ENCODE measurements at regions not wholly inside any gene's neighbourhood (a gene's known extent, or its start where the extent isn't known, plus 50 kb on each side); places are given as distances from the start of the nearest gene placed in this dataset.
"Not testable (repeated sequence)": the region's sequence is repeated elsewhere in the genome, so short reads cannot be mapped to it uniquely, and the experiment has no call there.

DNA sequence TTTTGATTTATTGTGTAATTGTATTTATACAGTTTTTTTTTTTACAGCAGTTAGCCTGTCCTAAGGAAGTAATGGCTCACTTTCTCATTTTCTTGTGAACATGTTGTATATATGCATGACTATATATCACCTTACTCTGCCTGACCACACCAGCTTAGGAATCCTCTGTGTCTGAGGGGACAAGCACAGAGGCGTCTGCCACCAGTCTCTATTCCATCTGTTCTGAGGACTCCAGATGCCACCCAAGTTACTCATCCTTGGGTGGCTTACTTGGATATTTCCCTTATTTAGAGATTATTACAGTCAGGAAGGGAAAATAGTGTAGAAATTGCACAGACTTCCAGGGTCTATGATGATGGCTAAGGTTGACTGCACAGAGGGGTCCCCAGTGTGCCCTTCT, 256.3 kb upstream of the C9orf72 start:
- Histone ChIP-seq H3K4me3 (ENCODE audit: low read length) (no peak overlapping the region), H3K9me3 (ENCODE audit: insufficient read depth, low read depth, low read length) (no peaks in the 10 kb centered on the region), H3K4me1 (ENCODE audit: insufficient read depth, low read length) (no peaks in the 10 kb centered on the region), H3K27ac (ENCODE audit: low read length) (no peak overlapping the region), H3K36me3 (ENCODE audit: insufficient read depth, low read depth, low read length) (no peaks in the 10 kb centered on the region), H3K9ac (ENCODE audit: low read depth, low read length) (no peak overlapping the region), H3K27me3 (ENCODE audit: insufficient read depth, low read length) (no peaks in the 10 kb centered on the region)

- H3K9me3 ChIP-seq (ENCODE audit: insufficient read depth, low read depth, low read length); H3K4me3 ChIP-seq (ENCODE audit: low read length); H3K27me3 ChIP-seq (ENCODE audit: insufficient read depth, low read length); H3K9ac ChIP-seq (ENCODE audit: low read depth, low read length); H3K27ac ChIP-seq (ENCODE audit: low read length); H3K4me1 ChIP-seq (ENCODE audit: insufficient read depth, low read length); H3K36me3 ChIP-seq (ENCODE audit: insufficient read depth, low read depth, low read length): not testable (repeated sequence)
These were observed 258.8 kb upstream of the C9orf72 start for GRCh38 chr9:27832108-27832507.

- Histone ChIP-seq H3K9me3 (ENCODE audit: insufficient read depth, low read depth, low read length) (no peaks in the 10 kb centered on the region), H3K27ac (ENCODE audit: low read length) (no peak overlapping the region), H3K4me1 (ENCODE audit: insufficient read depth, low read length) (no peaks in the 10 kb centered on the region), H3K9ac (ENCODE audit: low read depth, low read length) (no peak overlapping the region), H3K4me3 (ENCODE audit: low read length) (no peak overlapping the region), H3K27me3 (ENCODE audit: insufficient read depth, low read length) (no peaks in the 10 kb centered on the region), H3K36me3 (ENCODE audit: insufficient read depth, low read depth, low read length) (no peaks in the 10 kb centered on the region)
These were observed 262.0 kb upstream of the C9orf72 start for GRCh38 chr9:27835286-27835685.

DNA sequence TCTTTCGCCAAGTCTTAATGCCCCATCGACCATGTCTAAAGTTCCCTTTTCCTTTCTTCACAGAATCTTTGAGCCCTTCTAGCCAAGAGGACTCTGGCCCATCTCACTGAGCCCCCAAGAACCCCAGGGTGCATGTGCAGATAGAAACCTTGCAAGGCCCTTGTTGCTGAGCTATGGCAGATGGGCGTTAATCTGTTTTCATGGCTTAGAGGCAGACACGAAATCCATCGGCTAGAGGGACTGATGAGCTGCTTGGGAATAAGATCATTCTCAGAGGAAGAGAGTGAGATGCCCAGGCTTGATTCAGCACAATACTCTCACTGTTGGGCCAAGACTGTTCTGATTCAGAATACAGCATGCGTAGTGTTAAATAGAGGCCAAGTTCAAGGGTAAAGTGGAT, 262.5 kb upstream of the C9orf72 start:
- Histone ChIP-seq H3K27me3 (ENCODE audit: insufficient read depth, low read length) (no peaks in the 10 kb centered on the region), H3K4me1 (ENCODE audit: insufficient read depth, low read length) (no peaks in the 10 kb centered on the region), H3K9me3 (ENCODE audit: insufficient read depth, low read depth, low read length) (no peaks in the 10 kb centered on the region), H3K27ac (ENCODE audit: low read length) (no peak overlapping the region), H3K4me3 (ENCODE audit: low read length) (no peak overlapping the region), H3K9ac (ENCODE audit: low read depth, low read length) (no peak overlapping the region), H3K36me3 (ENCODE audit: insufficient read depth, low read depth, low read length) (no peaks in the 10 kb centered on the region)

- H3K9me3 ChIP-seq (ENCODE audit: insufficient read depth, low read depth, low read length), result no peaks in the 10 kb centered on the region
- no peak overlapping the region for H3K27ac ChIP-seq (ENCODE audit: low read length)
- no peak overlapping the region for H3K9ac ChIP-seq (ENCODE audit: low read depth, low read length)
- H3K36me3 ChIP-seq (ENCODE audit: insufficient read depth, low read depth, low read length), result no peaks in the 10 kb centered on the region
- H3K4me1 ChIP-seq (ENCODE audit: insufficient read depth, low read length), result no peaks in the 10 kb centered on the region
- no peak overlapping the region for H3K4me3 ChIP-seq (ENCODE audit: low read length)
- H3K27me3 ChIP-seq (ENCODE audit: insufficient read depth, low read length), result no peaks in the 10 kb centered on the region
These were observed 263.6 kb upstream of the C9orf72 start for GRCh38 chr9:27836661-27837401.

GRCh38 chr9:27838876-27839275, 265.6 kb upstream of the C9orf72 start:
- no peak overlapping the region for H3K4me3 ChIP-seq (ENCODE audit: low read length)
- no peaks in the 10 kb centered on the region for H3K36me3 ChIP-seq (ENCODE audit: insufficient read depth, low read depth, low read length)
- H3K4me1 ChIP-seq (ENCODE audit: insufficient read depth, low read length), result no peaks in the 10 kb centered on the region
- H3K9ac ChIP-seq (ENCODE audit: low read depth, low read length), result no peak overlapping the region
- H3K27ac ChIP-seq (ENCODE audit: low read length), result no peak overlapping the region
- H3K9me3 ChIP-seq (ENCODE audit: insufficient read depth, low read depth, low read length), result no peaks in the 10 kb centered on the region
- H3K27me3 ChIP-seq (ENCODE audit: insufficient read depth, low read length), result no peaks in the 10 kb centered on the region

GRCh38 chr9:27839767-27840166, 266.5 kb upstream of the C9orf72 start:
- not testable (repeated sequence) for H3K27ac ChIP-seq (ENCODE audit: low read length); H3K4me1 ChIP-seq (ENCODE audit: insufficient read depth, low read length); H3K9ac ChIP-seq (ENCODE audit: low read depth, low read length); H3K27me3 ChIP-seq (ENCODE audit: insufficient read depth, low read length); H3K36me3 ChIP-seq (ENCODE audit: insufficient read depth, low read depth, low read length); H3K4me3 ChIP-seq (ENCODE audit: low read length); H3K9me3 ChIP-seq (ENCODE audit: insufficient read depth, low read depth, low read length)

- Histone ChIP-seq H3K4me1 (ENCODE audit: insufficient read depth, low read length) (no peaks in the 10 kb centered on the region), H3K4me3 (ENCODE audit: low read length) (no peak overlapping the region)
These were observed 271.5 kb upstream of the C9orf72 start for GRCh38 chr9:27844797-27845196.

GRCh38 chr9:27847380-27847779, 274.1 kb upstream of the C9orf72 start:
- Histone ChIP-seq H3K27ac (ENCODE audit: low read length) (no peak overlapping the region), H3K27me3 (ENCODE audit: insufficient read depth, low read length) (no peaks in the 10 kb centered on the region), H3K9me3 (ENCODE audit: insufficient read depth, low read depth, low read length) (no peaks in the 10 kb centered on the region), H3K4me3 (ENCODE audit: low read length) (no peak overlapping the region), H3K36me3 (ENCODE audit: insufficient read depth, low read depth, low read length) (no peaks in the 10 kb centered on the region), H3K4me1 (ENCODE audit: insufficient read depth, low read length) (no peaks in the 10 kb centered on the region), H3K9ac (ENCODE audit: low read depth, low read length) (no peak overlapping the region)

More at GRCh38 chr9:27844797-27845196, 271.5 kb upstream of the C9orf72 start:
- no peaks in the 10 kb centered on the region for H3K9me3 ChIP-seq (ENCODE audit: insufficient read depth, low read depth, low read length)
- no peak overlapping the region for H3K27ac ChIP-seq (ENCODE audit: low read length)
- H3K9ac ChIP-seq (ENCODE audit: low read depth, low read length), result no peak overlapping the region
- no peaks in the 10 kb centered on the region for H3K36me3 ChIP-seq (ENCODE audit: insufficient read depth, low read depth, low read length)
- no peaks in the 10 kb centered on the region for H3K27me3 ChIP-seq (ENCODE audit: insufficient read depth, low read length)

DNA sequence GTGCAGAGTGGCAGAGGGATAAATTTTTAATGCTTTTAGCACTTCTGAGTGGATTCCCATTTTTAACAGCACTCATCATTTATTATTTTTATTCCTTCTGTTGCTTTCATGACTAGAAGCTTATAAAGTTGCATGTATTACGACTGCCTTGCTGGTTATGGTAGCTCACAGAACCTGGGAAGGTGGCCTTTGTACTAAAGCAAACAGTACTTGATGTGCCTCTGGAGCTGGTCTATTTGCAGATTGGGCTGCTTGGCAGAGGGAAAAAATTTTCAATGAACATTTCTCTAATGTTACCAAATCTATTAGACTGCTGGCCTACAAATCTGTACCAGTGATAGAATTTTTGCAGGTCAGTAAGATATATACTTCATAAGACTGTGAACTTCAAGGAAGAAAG, 274.5 kb upstream of the C9orf72 start:
- Histone ChIP-seq H3K27ac (ENCODE audit: low read length) (no peak overlapping the region), H3K4me3 (ENCODE audit: low read length) (no peak overlapping the region), H3K9ac (ENCODE audit: low read depth, low read length) (no peak overlapping the region), H3K36me3 (ENCODE audit: insufficient read depth, low read depth, low read length) (no peaks in the 10 kb centered on the region), H3K9me3 (ENCODE audit: insufficient read depth, low read depth, low read length) (no peaks in the 10 kb centered on the region), H3K4me1 (ENCODE audit: insufficient read depth, low read length) (no peaks in the 10 kb centered on the region), H3K27me3 (ENCODE audit: insufficient read depth, low read length) (no peaks in the 10 kb centered on the region)

DNA sequence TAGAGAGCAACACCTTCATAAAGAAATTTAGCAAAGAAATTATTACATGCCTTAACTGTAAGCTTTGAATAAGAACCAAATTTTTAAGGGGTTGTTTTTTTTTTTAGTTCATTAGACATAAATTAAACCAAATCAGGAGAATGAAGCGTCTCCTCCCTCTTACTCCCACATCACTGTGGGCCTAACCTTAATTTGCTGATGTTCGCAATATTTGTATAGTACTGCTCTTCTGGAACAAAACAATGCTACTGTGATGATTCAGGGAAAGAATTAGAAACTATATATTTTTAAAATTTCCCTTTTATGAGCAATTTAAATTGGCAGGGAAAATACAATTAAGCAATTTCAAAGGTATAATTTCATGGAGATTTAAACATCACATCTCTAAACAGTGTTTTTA, 275.0 kb upstream of the C9orf72 start:
- Histone ChIP-seq H3K27ac (ENCODE audit: low read length) (no peak overlapping the region), H3K9me3 (ENCODE audit: insufficient read depth, low read depth, low read length) (no peaks in the 10 kb centered on the region), H3K4me1 (ENCODE audit: insufficient read depth, low read length) (no peaks in the 10 kb centered on the region), H3K9ac (ENCODE audit: low read depth, low read length) (no peak overlapping the region), H3K27me3 (ENCODE audit: insufficient read depth, low read length) (no peaks in the 10 kb centered on the region), H3K36me3 (ENCODE audit: insufficient read depth, low read depth, low read length) (no peaks in the 10 kb centered on the region), H3K4me3 (ENCODE audit: low read length) (no peak overlapping the region)

GRCh38 chr9:27851858-27852257, 278.6 kb upstream of the C9orf72 start:
- peaks cover 4% of the 10 kb centered on the region for H3K4me1 ChIP-seq (ENCODE audit: insufficient read depth, low read length)
- H3K36me3 ChIP-seq (ENCODE audit: insufficient read depth, low read depth, low read length), result no peaks in the 10 kb centered on the region
- H3K9ac ChIP-seq (ENCODE audit: low read depth, low read length), result no peak overlapping the region
- H3K27me3 ChIP-seq (ENCODE audit: insufficient read depth, low read length), result no peaks in the 10 kb centered on the region
- H3K27ac ChIP-seq (ENCODE audit: low read length), result no peak overlapping the region
- no peaks in the 10 kb centered on the region for H3K9me3 ChIP-seq (ENCODE audit: insufficient read depth, low read depth, low read length)
- no peak overlapping the region for H3K4me3 ChIP-seq (ENCODE audit: low read length)

All from iPS-20b (cell line).